DMS 273 (cell line): ENCODE measurements at regions not wholly inside any gene's neighbourhood (a gene's known extent, or its start where the extent isn't known, plus 50 kb on each side); places are given as distances from the start of the nearest gene placed in this dataset.

Experiments
- DNase-seq: peaks from one replicate; lab custom pipeline; 2025; ENCODE audit not compliant: unreplicated experiment; lab: John Stamatoyannopoulos, UW

DNA sequence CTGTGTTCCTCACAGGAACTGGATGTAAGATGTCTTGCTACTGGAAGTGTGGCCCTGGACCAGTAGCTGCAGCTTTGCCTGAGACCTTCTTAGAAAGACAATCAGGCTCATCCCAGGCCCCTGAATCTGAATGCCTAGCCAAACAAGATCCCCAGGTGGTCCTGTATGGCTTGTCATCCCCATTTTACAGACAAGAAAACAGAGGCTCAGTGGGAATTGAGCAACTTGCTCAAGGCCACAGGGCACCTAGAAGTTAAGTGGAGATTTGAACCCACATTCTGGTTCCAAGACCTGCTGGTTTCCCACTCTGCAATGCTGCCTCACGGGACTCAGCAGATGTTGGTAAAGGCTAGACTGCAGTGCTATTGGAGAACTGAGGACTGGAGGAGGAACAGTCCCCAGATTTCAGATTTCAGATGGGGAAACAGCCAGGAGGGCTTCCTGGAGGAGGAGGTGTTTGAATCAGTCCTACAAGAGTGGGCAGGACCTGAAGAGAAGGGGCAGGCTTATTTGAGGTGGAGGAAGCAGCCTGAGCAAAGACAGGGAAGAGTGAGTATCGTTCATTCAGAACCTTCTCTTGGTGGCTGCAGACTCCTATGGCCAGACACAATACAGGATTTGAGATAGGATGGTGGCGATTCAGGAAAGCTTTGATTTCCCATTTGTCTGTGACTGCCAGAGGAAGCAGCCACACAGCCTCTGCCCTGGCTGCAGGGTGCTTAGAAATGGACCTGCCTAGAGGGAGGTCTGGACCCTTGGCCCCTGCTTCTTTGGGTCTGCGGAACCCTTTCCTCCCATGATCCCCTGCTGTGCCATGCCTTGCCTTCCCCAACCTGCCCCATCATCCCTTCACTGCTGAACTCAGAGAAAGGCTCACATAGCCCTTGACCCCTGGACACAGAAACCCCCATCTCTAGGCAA, 233.4 kb upstream of the NLRP1 start:
- DNase-seq, result no peak

DNA sequence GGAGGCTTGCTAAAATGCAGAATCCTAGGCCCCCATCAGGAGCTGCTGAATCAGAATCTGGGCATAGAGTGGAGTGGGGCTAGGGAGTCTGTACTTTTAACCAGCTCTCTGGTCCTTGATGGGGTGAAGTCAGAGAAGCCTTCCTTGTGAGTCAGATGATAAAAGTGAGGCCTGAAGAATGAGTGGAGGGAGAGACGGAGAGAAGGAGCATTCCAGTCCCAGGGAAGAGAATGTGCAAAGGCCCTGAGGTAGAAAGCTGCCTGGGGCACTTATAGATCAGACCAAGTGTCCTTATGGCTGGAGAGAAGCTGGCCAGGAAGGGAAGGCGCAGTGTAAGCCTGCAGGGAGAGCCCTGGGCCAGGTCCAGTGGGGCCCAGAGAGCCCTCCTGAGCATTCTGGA, 235.1 kb upstream of the NLRP1 start:
- DNase-seq, result no peak

DNA sequence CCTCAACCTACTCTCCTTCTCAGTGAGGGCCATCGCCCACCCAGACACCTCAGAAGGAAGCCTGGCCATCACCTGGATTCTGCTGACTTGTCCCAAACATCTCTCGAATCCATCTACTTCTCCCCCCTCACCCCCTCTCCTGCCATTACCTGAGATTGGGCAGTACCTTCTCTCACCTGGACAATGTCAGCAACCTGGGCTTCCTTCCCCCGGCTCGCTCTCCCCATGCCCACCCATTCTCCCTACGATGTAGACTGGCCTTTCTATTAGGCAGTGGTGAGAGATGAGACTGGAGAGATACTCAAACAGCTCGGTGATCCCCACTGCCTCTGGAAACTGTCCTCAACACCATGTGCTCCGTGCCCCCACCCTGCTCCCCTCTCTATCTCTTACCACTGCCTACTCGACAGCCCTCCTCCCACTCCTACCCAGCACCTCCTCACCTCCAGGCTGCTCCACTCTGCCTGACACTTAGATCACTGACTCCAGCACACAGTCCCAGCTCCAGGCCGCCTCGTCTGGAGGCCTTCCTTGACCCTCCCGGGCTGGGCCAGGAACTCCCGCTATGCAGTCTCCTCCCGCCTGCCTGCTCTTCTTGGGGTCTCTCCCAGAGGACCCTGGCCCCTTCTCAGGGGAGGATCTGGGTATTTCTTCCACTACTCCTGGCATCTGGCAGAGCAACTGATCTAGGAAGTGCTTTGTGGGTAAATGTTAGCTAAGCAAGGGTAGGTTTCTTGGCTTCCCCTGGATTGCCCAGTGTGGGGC, 235.8 kb upstream of the NLRP1 start:
- DNase-seq, result no peak

DNA sequence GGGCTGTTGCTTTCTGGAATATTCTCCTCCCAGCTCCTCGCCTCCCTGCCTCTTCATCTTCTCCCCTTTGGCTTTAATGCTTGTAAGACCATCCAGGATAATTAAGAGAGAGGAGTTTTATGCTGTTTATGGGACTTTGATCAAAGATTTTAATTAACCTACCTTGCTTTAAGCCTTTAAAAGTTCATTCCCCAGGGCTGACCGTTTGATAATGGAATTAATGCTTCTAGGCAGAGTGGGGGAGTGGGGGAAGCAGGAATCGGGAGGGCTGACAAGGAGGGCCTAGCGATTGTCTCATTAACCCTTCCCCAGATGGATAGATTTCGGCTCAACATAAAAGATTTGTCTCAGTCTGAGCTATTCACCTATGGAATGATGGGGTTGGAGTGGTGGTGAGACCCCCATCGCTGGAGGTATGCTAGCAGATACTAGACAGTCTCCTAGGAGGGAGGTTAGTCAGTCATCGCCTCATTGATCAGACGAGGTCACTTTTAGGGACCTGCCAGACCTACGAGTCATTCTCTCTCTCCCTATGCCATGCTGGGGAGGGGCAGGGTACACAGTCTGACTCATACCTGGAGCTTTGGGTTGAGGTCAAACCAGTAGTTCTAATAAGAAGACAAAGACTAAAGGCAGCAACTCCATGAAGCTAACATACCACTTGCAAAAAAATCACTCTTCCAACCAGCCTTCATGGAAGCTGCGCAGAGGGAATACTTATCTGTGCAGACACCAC, 236.6 kb upstream of the NLRP1 start:
- DNase-seq, result no peak

DNA sequence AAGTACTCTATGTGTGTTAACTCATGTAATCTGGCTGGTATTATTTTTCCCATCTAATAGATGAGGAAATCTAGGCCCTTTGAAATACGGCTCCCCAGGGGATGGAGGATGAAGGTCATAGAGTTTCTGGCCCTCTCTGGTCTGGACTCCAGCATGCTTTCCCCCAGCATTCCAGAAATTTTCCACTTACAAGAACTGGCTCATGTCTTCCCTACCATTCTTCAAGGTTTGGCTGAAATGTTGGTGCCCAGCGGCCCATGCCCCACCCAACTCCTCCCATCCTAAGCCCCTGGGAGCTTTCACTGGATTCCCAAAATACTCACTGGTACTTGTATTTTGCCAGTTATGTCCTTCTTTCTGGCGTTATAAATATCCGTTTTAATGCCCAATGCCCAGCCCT, 237.5 kb upstream of the NLRP1 start:
- DNase-seq, result no peak

DNA sequence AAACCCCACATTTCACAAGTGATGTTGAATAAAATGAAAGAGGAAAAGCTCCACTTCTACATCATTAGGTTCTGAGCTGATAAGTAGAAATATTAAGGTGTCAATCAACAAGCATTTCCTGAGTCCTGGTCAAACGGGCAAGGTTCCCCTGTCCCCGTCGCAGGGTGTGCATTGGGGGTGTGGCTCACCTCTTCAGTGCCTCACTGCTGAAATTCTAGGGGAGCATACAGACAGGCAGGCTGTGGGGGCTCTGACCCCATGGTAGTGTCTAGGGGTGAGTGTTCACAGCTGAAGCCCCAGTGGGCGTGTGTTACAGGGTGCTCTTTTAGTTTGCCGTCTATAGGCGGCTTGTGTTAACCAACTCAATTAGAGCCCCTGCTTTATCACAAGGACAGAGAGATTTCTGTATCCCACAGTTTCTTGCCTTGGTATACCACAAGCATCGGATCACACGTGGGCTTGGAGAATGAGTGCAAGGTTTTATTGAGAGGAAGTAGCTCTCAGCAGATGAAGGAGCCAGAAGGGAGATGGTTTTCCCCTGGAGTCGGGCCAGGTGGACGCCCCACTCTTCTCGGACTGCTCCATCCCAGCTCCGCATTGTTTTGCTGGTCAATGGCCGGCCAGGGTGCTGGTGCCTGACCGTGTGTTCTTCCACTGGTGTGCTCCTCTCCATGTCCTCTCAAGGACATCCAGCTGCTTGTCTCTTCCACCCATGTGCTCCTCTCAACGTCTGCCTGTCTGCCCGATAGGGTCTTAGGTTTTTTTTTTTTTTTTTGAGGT, 238.2 kb upstream of the NLRP1 start:
- no peak for DNase-seq

DNA sequence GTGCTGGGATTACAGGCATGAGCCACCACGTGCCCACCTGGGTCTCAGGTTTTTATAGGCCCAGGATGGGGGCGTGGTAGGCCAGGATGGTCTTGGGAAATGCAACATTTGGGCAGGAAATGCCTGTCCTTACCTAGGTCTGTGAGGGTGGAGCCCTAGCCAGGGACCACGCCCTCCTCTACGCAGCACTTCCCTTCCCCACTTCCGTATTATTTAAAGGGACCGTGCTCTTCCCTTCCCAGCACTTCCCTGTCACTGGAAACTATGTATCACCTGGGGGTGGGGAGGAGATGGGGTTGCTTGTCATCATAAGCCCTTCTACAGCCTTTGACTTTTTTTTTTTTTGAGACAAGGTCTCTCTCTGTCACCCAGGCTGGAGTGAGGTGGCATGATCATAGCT, 238.9 kb upstream of the NLRP1 start:
- no peak for DNase-seq

DNA sequence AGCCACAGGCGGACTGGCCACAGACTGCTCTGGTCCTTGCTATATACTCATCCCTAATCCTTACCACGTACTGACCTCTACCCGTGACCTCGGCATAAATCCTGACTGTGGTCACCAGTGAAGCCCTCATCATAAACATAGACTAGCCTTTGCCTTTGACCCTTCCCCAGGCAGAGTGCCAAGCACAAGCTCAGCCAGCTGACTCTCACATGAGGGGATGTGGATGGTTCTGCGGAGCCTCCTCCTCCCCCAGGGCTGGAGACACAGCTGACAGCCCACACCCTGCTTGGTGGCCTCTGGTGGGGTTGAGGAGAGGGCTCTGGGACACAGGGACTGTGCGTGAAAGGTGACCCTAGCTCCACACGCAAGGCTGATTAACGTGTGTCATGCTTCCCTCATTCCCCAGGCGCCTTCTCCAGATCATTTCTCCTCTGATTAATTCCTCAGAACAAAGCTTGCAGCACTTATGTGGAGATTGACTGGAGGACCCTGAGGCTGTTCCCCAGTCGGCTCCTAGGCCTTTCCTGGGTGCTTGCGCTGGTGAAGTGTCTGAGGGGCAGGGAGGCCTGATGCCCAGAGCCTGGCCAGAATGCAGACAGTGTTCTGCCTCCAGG, 241.5 kb upstream of the NLRP1 start:
- DNase-seq, result no peak

DNA sequence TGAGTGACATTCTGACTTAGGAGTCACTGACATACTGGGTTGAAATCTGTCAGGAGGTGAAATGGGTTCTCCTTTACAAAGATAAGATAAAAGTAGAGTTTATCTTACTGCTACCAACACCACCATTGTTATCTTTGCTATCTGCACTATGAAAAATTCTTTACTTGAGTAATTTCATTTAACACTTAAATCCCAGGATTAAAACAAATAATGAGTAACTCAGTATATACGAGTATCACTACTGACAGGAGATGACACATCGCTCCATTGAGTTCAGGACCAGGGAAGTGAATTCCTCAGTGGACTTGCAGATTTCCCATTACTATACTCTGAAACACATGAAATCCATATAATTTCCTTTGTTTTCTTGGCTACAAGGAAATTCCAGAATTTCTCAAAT, 242.1 kb upstream of the NLRP1 start:
- DNase-seq, result no peak

DNA sequence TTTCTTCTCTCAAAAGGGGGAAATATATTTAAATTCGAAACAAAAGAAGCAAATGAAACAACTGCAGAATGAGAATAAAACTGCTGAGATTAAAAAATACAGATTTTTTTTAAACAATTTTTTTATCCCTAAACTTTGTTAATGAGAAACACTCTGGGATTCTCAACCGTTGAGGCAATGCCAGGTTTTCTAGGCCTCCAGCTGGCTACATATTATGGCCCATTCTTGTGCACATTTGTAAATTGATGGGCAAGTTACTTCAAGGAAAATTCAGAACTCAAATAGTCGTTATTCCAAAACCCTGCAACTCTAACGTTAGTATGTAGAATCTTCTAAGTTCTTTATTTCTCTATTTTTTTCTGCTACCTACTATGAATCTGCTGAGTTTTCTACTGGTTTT, 239.3 kb upstream of the WSCD1 start:
- no peak for DNase-seq

DNA sequence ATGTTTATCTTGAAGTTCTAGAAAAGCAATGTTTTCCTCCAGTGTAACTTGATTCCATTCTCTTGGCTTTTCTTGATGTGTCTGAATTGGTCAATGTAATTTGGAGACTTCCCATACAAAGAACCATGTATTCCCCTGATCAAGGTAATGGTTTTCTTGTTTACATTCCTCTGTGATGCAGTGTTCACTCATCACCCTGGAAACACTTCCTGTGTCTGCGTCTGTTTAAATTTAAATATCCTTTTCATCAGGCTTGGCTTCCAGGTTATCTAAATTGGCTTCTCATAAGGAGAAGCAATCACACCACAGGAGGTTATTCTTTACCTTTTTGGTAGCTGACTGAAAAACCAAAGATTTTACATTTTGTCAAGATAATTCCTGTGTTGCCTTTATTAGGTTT, 237.3 kb upstream of the WSCD1 start:
- DNase-seq, result no peak

DNA sequence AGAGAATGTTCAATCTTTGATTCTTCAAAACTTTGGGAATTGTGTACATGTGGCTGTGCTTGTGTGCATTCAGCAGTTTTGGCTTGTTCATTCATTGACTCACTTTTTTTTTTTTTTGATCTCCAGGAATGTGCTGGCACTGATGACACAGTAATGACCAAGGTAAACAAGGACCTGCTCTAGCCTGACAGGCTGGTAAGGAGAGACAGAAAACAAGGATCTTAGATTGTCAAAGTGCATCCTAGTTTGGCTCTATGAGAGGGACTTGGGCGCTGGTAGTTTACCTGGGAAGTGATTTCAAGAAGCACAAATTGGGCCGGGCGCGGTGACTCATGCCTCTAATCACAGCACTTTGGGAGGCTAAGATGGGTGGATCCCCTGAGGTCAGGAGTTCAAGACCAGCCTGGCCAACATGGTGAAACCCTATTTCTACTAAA, 233.1 kb upstream of the WSCD1 start:
- no peak for DNase-seq

DNA sequence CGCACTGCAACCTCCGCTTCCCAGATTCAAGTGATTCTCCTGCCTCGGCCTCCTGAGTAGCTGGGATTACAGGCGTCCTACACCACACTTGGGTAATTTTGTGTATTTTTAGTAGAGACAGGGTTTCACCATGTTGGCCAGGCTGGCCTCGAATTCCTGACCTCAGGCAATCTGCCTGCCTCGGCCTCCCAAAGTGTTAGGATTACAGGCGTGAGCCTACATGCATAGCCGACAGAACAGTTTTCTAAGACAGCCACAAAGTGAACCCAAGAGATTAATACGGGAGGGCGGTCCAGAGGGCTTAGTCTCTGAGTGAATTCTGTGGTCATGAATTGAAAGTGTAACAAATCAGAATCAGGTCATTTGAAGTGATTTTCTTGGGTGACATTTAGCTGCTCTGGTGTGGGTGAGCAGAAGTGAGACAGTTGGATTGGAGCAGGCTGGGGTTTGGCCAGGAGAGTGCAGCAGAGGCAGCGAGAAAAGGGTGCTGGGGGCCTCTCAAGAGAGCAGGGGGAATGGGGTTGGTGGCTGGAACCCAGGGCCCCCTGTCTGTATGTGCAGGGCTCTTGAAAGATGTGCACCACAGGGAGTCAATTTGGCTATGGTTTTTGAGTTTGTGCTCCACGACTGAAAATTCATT, 231.4 kb upstream of the WSCD1 start:
- DNase-seq, result no peak

DNA sequence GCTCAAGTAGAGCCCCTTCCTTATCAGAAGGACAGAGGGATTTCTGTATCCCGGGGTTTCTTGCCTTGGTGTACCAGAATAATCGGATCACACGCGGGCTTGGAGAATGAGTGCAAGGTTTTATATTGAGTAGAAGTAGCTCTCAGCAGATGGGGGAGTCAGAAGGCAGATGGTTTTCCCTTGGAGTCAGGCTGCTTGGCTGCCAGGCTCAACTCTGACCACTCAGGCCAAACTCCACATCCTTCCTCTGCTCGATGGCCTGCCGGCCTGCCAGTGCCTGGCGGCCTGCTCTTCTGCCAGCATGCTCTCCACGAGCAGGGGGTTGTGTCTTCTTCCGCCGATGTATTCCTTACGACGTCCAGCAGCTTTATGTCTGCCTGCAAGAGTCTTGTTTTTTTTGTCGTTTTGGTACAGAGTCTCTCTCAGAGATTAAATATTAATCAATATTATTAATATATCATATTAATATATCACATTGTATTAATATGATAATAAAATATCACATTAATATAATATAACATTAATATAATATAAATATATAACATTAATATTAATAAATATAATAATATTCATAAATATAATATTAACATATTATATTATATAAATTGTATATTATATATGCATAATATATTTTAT, 229.2 kb upstream of the WSCD1 start:
- peak; percentile 21 for DNase-seq

DNA sequence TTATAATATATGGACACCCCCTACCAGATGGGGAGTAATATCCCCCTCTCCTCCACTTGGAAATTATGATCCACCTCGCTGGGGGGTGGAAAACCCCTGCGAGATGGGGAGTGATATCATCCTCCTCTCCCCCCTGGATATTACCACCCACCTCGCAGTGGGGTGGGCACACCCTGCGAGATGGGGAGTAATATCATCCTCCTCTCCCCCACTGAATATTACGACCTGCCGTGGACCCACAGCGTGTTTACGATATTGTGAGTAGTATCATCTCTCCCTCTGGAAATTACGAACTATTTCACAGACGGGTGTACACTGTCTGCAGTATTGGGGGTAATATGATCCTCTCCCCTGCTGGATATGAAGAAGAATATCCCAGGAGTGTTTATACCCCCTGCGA, 228.3 kb upstream of the WSCD1 start:
- DNase-seq, result no peak

DNA sequence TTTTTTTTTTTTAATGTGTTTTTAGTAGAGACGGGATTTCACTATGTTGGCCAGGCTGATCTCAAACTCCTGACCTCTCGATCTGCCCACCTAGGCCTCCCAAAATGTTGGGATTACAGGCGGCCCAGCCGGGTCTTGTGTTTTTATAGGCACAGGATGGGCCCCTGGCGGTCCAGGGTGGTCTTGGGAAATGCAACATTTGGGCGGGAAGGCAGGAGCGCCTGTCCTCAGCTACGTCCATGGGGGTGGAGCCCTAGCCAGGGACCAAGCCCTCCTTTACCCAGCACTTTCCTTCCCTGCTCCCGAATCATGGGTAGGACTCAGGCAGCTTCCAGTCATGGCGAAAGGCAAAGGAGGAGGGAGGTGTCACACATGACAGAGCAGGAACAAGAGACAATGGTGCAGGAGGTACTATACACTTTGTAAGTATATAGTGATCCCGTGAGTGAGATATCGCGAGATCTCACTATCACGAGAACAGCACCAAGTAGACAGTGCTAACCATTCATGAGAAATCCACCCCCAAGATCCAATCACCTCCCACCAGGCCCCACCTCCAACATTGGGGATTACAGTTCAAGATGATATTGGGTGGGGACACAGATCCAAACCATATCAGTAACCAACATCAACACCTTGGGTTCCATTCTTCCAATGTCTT, 226.7 kb upstream of the WSCD1 start:
- no peak for DNase-seq

DNA sequence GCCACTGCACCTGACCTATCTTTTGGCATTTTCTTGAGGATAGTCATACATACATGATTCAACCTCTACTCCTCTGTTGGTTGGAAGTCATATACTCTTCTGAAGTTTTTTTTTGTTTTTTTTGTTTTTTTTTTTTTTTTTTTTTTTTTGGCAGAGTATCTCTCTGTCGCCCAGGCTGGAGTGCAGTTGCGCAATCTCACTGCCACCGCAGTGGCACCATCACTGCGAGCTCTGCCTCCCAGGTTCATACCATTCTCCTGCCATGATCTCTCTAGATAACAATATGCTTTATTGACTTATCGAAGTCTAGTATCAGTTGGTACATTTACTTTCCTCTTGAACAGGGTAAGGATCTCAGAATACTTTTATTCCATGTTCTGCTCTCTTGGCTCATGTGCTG, 224.2 kb upstream of the WSCD1 start:
- DNase-seq, result no peak

DNA sequence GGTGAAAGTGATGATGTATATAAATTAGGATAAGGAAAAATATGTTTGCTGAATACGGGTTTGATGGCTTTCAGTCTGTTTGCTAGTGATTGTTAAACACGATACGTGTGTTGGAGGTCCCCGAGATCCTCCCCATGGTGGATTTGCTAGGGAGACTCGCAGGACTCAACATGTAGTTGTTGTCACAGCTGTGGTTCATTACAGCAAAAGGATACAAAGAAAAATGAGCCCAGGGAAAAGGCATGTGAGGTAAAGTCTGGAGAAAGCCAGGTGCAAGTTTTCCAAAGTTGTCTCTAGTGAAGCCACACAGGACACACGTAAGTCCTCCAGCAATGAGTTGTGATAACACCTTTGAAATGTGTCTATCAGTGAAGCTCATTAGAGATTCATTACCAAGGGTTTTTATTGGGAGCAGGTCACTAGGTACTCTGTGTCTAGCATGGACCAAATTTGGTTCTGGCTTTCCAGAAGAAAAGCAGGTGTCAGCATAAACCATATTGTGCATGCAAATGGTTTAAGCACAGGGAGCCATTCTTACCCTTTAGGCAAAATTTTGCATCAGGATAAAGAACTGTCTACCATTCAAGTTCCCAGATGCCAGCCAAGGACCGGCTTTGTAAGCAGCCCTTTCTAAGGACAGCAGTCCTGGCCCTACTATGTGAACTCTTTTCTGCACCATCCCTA, 215.2 kb upstream of the WSCD1 start:
- no peak for DNase-seq
